ENCODE measurements at regions not wholly inside any gene's neighbourhood (a gene's known extent, or its start where the extent isn't known, plus 50 kb on each side); places are given as distances from the start of the nearest gene placed in this dataset.
"Not testable (repeated sequence)": the region's sequence is repeated elsewhere in the genome, so short reads cannot be mapped to it uniquely, and the experiment has no call there.

DNA sequence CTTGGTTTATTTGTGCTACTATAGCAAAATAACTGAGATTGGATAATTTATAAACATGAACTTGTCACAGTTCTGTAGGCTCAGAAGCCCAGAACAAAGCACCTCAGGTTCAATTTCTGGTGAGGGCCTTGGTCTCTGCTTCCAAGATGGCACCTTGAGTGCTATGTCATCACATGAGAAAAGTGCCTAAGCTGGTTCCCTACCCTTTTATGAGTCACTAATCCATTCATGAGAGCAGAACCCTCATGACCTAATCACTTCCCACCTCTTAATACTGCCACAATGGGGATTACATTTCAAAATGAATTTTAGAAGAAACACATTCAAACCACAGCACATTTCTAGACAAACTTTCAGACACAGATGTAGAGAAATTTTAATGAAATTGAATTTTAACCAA, 98.2 kb upstream of the PRSS3 start:
- Histone ChIP-seq H3K4me1 (no peaks in the 10 kb centered on the region), H3K27me3 (no peaks in the 10 kb centered on the region), H3K36me3 (no peaks in the 10 kb centered on the region), H3K4me3 (ENCODE audit: low read depth, low read length) (no peak overlapping the region), H3K9me3 (no peaks in the 10 kb centered on the region)
- no peak for DNase-seq
- no peak for TF ChIP-seq CTCF (IDR thresholded peaks at IDR 0.05; ENCODE audit: low read depth, low read length)

DNA sequence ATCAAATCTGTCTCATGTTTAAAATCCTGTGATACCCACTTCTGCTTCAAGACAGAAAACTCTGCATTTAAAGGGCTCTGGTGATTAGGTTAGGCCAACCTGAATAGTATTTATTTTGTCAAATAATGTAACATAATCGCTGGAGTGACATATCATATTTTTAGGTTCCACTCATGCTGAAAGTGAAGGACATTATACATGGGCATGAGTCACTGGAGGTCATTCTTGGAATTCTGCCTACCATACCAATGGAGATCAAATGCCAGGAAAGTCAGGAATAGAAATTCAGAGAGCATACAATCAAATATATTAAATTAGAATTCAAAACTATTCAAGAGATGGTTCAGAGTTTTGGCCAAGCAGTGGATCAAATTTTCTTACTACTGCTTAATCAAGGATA, 97.1 kb upstream of the PRSS3 start:
- H3K4me1 ChIP-seq = no peaks in the 10 kb centered on the region
- H3K9me3 ChIP-seq = no peaks in the 10 kb centered on the region
- no peaks in the 10 kb centered on the region for H3K36me3 ChIP-seq
- no peak overlapping the region for H3K4me3 ChIP-seq (ENCODE audit: low read depth, low read length)
- TF ChIP-seq CTCF (IDR thresholded peaks at IDR 0.05; ENCODE audit: low read depth, low read length) = no peak
- no peaks in the 10 kb centered on the region for H3K27me3 ChIP-seq
- DNase-seq = no peak

- H3K4me3 ChIP-seq (ENCODE audit: low read depth, low read length); H3K4me1 ChIP-seq; DNase-seq; H3K36me3 ChIP-seq; H3K27me3 ChIP-seq; H3K9me3 ChIP-seq: not testable (repeated sequence)
Observed at GRCh38 chr9:33700940-33701339, 94.4 kb upstream of the PRSS3 start.

- no peaks in the 10 kb centered on the region for H3K9me3 ChIP-seq
- TF ChIP-seq CTCF (IDR thresholded peaks at IDR 0.05; ENCODE audit: low read depth, low read length) = no peak
- no peaks in the 10 kb centered on the region for H3K4me1 ChIP-seq
- no peak for DNase-seq
- no peaks in the 10 kb centered on the region for H3K27me3 ChIP-seq
- H3K36me3 ChIP-seq = no peaks in the 10 kb centered on the region
- H3K4me3 ChIP-seq (ENCODE audit: low read depth, low read length) = no peak overlapping the region
Observed at GRCh38 chr9:33703430-33704102, 91.8 kb upstream of the PRSS3 start.

DNA sequence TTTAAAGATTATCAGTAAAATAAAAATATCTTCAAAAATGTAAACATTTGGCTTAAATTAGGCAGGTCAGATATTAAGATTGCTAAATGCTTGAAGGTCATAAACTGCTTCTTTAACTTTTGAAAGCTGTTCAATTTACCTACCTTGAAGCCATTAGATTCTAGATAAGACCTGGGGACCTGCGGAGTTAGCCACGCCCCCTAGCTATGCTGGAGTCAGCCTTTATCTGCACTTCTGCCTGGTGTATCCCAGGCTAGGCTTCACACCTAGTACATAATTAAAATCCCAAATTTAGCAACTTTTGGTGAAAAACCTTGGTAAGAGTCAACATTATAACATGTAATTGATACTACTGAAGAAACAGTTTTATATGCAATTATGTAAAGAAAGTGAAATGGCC, 89.9 kb upstream of the PRSS3 start:
- H3K4me1 ChIP-seq; DNase-seq; H3K27me3 ChIP-seq; H3K4me3 ChIP-seq (ENCODE audit: low read depth, low read length); H3K36me3 ChIP-seq; H3K9me3 ChIP-seq: not testable (repeated sequence)

- H3K4me3 ChIP-seq (ENCODE audit: low read depth, low read length) = no peak overlapping the region
- no peaks in the 10 kb centered on the region for H3K9me3 ChIP-seq
- no peak for DNase-seq
- TF ChIP-seq CTCF (IDR thresholded peaks at IDR 0.05; ENCODE audit: low read depth, low read length) = no peak
- H3K4me1 ChIP-seq = no peaks in the 10 kb centered on the region
- no peaks in the 10 kb centered on the region for H3K36me3 ChIP-seq
- no peaks in the 10 kb centered on the region for H3K27me3 ChIP-seq
Observed at GRCh38 chr9:33708441-33708840, 86.9 kb upstream of the PRSS3 start.

DNA sequence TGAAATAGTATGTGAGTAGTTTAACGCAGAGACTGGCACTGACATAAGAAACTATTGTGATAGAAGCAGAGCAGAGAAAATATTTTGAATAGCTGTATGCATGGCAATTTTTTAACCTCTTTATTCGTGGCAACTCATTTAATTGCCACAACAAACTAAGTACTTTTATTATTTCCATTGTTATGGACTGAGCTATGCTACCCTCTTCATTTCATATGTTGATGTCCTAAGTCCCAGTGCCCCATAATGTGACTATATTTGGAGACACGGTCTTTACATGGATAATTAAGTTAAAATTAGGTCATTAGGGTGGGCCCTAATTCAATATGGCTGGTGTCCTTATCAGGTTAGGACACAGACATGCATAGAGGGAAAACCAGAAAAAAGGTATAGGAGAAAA, 86.1 kb upstream of the PRSS3 start:
- H3K4me1 ChIP-seq = no peaks in the 10 kb centered on the region
- no peak for DNase-seq
- H3K27me3 ChIP-seq = no peaks in the 10 kb centered on the region
- no peak for TF ChIP-seq CTCF (IDR thresholded peaks at IDR 0.05; ENCODE audit: low read depth, low read length)
- no peak overlapping the region for H3K4me3 ChIP-seq (ENCODE audit: low read depth, low read length)
- H3K9me3 ChIP-seq = no peaks in the 10 kb centered on the region
- H3K36me3 ChIP-seq = no peaks in the 10 kb centered on the region

DNA sequence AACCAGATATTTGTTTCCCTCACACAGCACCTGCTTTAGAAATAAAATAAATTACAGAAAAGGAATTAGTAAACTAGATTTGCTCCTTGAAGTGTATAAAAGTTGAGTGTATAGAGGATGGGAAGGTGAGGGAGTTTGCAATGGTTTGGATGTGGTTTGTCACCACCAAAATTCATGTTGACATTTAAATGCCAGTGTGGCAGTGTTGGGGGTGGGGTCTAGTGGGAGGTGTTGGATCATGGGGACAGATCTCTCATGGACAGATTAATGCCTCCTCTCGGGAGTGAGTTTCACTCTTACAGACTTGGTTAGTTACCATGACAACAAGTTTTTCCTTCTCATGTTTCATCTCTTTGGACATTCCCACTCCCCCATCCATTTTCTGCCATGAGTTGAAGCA, 83.9 kb upstream of the PRSS3 start:
- DNase-seq; H3K4me1 ChIP-seq; H3K4me3 ChIP-seq (ENCODE audit: low read depth, low read length); H3K27me3 ChIP-seq; H3K36me3 ChIP-seq; H3K9me3 ChIP-seq: not testable (repeated sequence)
